SHP77 treated with DMSO at 0.1 percent for 48 hours (cell line): ENCODE measurements at regions not wholly inside any gene's neighbourhood (a gene's known extent, or its start where the extent isn't known, plus 50 kb on each side); places are given as distances from the start of the nearest gene placed in this dataset.
A peak's percentile ranks its signal among the peaks of the same experiment; 100 is the strongest.

Experiments used
- DNase-seq: peaks from one replicate; lab custom pipeline; 2025; lab: John Stamatoyannopoulos, UW

DNA sequence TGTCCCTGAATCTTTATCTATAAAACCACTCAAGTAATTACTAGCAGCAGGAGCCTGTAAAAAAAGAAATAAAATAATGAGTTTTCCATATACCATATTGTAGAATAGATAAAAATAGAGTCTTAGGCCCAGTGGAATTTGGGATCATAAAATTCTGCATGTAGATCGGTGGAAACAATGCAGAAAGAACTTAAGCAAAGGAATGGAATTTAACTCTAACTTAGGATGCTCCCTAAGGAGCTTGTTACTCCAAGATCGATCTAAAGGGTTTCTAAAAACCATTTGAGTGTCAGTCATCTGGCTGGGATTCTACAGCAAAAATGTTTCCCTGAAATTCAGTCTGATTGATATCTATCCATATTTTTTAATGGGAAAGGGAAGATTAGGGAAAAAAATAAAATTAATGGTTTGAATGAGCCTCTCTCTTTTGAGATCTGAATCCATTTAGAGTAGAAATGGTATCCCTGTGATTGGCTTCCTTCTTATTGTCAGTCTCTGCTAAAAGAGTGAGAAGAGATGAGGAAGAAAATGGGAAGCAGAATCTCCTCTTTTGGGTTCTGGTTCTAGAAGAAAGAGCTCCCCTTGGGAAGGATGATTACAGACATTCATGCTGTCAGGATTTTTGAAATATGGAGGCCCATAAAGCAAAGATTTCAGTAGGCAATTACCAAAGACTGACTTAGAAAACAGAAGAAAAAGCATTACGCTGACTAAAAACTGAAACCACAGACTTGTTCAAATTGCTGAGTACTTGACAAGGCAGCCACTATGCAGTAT lies 564.3 kb upstream of the MARCKS start:
- no peak for DNase-seq

GRCh38 chr6:113293423-113293740 lies 563.8 kb upstream of the MARCKS start:
- DNase-seq, result no peak

- DNase-seq, result no peak
These were observed 557.6 kb upstream of the MARCKS start for GRCh38 chr6:113299531-113299930.

GRCh38 chr6:113301651-113302050 lies 555.5 kb upstream of the MARCKS start:
- no peak for DNase-seq

DNA sequence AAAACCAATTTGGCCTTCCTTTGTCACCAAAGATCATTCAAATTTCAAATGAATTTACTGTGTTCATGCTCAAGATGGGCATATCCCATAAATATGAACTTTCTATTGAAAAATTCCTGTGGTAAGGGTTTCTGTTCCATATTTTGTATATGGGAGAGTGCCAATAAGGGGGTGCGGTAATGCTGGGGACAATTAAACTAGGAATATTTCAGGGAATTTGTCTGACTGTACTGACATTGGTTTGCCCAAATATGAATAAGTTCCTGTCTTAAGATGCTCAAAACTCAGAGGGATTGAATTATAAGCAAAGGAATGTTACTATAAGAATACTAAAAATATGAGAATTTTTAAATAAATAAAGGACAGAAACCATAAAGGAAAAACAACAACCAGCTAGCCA lies 553.0 kb upstream of the MARCKS start:
- no peak for DNase-seq

- no peak for DNase-seq
These were observed 550.5 kb upstream of the MARCKS start for GRCh38 chr6:113306552-113307145.

- DNase-seq, result no peak
These were observed 548.9 kb upstream of the MARCKS start for GRCh38 chr6:113308266-113308665.

DNA sequence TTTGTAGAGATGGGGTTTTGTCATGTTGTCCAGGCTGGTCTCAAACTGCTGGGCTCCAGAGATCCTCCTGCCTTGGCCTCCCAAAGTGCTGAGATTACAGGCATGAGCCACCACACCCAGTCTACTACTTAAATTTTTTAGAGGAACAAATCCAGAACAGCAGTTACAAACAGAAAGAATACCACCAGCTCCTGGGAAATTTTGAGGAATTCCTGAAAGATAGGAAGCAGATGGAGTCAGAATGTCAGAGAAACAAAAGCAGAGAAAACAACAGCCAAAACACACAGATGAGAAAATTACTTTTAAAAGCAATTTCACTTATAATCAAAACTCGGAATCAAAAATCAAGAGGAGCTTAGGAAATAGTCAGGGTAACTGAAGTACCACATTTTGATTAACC lies 543.3 kb upstream of the MARCKS start:
- no peak for DNase-seq

DNA sequence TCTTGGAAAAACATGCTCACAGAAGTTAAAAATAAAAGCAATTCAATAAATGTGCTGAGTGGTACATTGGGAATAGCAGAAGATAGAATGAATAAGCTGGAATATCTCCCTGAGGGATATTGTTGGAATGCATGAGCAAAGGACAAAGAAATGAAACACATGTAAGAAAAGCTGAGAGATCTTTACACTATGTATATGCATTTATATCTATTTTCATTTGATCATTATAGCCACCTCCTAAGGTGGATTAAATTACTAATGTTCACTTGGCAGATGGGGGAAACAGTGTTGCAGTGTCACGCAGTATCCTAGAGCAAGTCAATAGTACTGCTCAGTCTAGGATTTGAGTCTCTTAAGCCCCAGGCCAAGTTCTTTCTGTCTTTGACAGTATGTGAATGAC lies 542.0 kb upstream of the MARCKS start:
- no peak for DNase-seq

- no peak for DNase-seq
These were observed 541.3 kb upstream of the MARCKS start for GRCh38 chr6:113315879-113316278.

DNA sequence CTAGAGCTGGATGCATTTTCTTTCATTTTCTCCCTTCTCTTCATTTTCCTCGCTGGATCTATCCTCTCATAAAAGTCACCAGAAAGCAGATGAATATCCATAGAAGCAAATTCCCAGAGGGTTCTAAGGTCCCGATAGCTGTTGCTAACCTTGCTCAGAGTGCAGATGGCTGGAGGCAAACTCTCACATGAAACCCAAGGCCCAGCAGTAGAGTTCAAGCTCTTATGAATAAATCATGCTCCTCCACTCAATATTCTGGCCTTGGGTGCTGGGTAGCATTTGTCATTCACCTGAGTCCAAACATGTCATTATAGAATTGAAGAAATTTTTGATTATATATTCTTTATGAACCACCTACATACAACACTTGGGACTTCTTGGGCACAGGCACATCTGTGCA lies 539.7 kb upstream of the MARCKS start:
- DNase-seq, result no peak

GRCh38 chr6:113317891-113318574 lies 539.1 kb upstream of the MARCKS start:
- DNase-seq, result peak; percentile 48

- no peak for DNase-seq
These were observed 538.6 kb upstream of the MARCKS start for GRCh38 chr6:113318575-113318917.

GRCh38 chr6:113320653-113321052 lies 536.5 kb upstream of the MARCKS start:
- DNase-seq, result no peak

GRCh38 chr6:113326781-113327180 lies 530.4 kb upstream of the MARCKS start:
- DNase-seq, result no peak

- DNase-seq, result no peak
These were observed 528.2 kb upstream of the MARCKS start for GRCh38 chr6:113328886-113329381.

GRCh38 chr6:113329942-113330635 lies 527.1 kb upstream of the MARCKS start:
- no peak for DNase-seq

- no peak for DNase-seq
These were observed 526.6 kb upstream of the MARCKS start for GRCh38 chr6:113330636-113330946.

- DNase-seq, result no peak
These were observed 526.1 kb upstream of the MARCKS start for GRCh38 chr6:113331021-113331420.

DNA sequence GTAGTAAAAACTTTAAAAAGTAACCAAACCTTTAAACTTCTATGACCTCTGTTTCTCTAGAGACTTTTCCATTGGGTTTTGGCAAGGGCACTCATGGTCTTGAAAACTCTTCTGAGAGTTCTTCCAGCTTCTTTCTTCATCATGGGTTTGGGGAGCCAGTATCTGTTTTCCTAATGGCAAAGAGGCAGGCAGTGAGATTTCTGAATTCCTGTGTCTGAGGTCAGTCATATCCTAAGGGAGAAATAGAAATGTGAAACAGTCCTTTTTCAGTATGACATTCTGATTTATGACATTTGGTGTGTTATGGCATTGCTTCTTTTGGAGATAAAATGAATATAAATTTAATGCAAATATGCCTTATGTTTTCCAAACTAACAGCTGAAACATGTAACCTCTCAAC lies 518.5 kb upstream of the MARCKS start:
- DNase-seq, result no peak

- DNase-seq, result no peak
These were observed 517.9 kb upstream of the MARCKS start for GRCh38 chr6:113339209-113339608.

DNA sequence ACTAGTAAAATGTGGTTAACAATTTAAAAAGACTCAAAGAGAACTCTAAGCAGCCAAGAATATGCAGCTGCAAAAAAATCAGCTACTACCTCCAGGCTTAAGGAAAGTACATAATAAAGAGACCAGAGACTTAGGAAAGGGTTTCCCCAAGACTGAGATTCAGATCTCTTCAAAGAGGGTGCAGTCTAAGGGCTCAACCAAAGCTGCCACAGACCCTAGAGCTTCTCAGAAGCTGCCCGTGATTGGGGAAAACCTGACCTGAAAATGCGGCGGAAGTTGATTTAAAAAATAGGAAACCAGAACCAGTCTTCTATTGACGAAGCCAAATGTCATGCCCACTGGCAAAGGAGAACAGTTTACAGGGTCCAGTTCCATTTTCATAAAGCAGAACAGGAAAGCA lies 516.8 kb upstream of the MARCKS start:
- no peak for DNase-seq

DNA sequence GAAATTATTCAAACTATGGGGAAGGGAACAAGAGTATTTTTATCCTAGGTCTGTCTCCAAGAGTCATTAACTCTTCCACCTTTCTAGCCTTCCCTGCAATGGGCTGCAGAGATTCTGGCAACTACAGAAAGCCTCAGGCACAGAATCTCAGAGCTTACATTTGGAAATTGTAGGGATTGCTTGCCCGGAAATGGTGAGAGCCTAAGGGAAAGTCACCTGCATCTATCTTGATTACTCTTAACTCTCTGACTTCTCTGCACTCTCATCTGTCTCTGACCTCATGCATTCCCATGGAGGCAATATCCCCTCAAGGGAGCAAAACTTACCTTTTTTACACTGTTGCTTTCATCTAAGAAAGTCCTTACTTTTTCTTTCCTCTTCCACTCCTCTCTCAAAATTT lies 513.2 kb upstream of the MARCKS start:
- DNase-seq, result no peak
